ENCODE measurements at regions not wholly inside any gene's neighbourhood (a gene's known extent, or its start where the extent isn't known, plus 50 kb on each side); places are given as distances from the start of the nearest gene placed in this dataset.

GRCh38 chr11:39209981-39210380 is 2249.5 kb downstream of the LRRC4C start:
- Mint-ChIP-seq H3K27ac (ENCODE audit: unreplicated experiment) (no peak overlapping the region), H3K4me1 (ENCODE audit: low read depth, unreplicated experiment) (no peaks in the 10 kb centered on the region), H3K4me3 (ENCODE audit: unreplicated experiment) (no peak overlapping the region), H3K9me3 (ENCODE audit: unreplicated experiment) (no peaks in the 10 kb centered on the region), H3K36me3 (ENCODE audit: low read depth, unreplicated experiment) (no peaks in the 10 kb centered on the region), H3K27me3 (ENCODE audit: low read depth, unreplicated experiment) (no peaks in the 10 kb centered on the region)
- no peak for FAIRE-seq
- no peaks in the 10 kb centered on the region for H3K27me3 ChIP-seq (ENCODE audit: insufficient read depth, low read length)
- H3K9ac ChIP-seq (ENCODE audit: low read length), result no peak overlapping the region
- no peak overlapping the region for H3K4me2 ChIP-seq (ENCODE audit: low read length)
- DNase-seq (ENCODE audit: low read depth), result no peak
- H3K9me3 ChIP-seq (ENCODE audit: insufficient read depth, low read depth, low read length), result no peaks in the 10 kb centered on the region
- H3K79me2 ChIP-seq (ENCODE audit: insufficient read depth, low read length), result no peaks in the 10 kb centered on the region
- no peak overlapping the region for H3K27ac ChIP-seq (ENCODE audit: low read depth, low read length)
- H3K4me1 ChIP-seq (ENCODE audit: insufficient read depth, low read length), result no peaks in the 10 kb centered on the region
- no peak overlapping the region for H3K4me3 ChIP-seq (ENCODE audit: insufficient read depth, low read depth, low read length)
- H3K36me3 ChIP-seq (ENCODE audit: insufficient read depth, low read length), result no peaks in the 10 kb centered on the region
- TF ChIP-seq EZH2 (IDR thresholded peaks at IDR 0.05; ENCODE audit: insufficient read depth, low read length) (no peak), CTCF (IDR thresholded peaks at IDR 0.05; ENCODE audit: insufficient read depth, low read depth, low read length) (no peak)
- H4K20me1 ChIP-seq (ENCODE audit: insufficient read depth, low read length), result no peaks in the 10 kb centered on the region
- no peak overlapping the region for H2AFZ ChIP-seq (ENCODE audit: low read depth, low read length)

GRCh38 chr11:39205236-39205995 is 2254.0 kb downstream of the LRRC4C start:
- Mint-ChIP-seq H3K27me3 (ENCODE audit: low read depth, unreplicated experiment) (no peaks in the 10 kb centered on the region), H3K4me3 (ENCODE audit: unreplicated experiment) (no peak overlapping the region), H3K27ac (ENCODE audit: unreplicated experiment) (no peak overlapping the region), H3K9me3 (ENCODE audit: unreplicated experiment) (no peaks in the 10 kb centered on the region), H3K4me1 (ENCODE audit: low read depth, unreplicated experiment) (no peaks in the 10 kb centered on the region), H3K36me3 (ENCODE audit: low read depth, unreplicated experiment) (no peaks in the 10 kb centered on the region)
- no peak for TF ChIP-seq EZH2 (IDR thresholded peaks at IDR 0.05; ENCODE audit: insufficient read depth, low read length)
- TF ChIP-seq CTCF (IDR thresholded peaks at IDR 0.05; ENCODE audit: insufficient read depth, low read depth, low read length), result no peak
- no peak overlapping the region for H3K4me2 ChIP-seq (ENCODE audit: low read length)
- no peak overlapping the region for H2AFZ ChIP-seq (ENCODE audit: low read depth, low read length)
- H3K4me1 ChIP-seq (ENCODE audit: insufficient read depth, low read length), result no peaks in the 10 kb centered on the region
- H3K27ac ChIP-seq (ENCODE audit: low read depth, low read length), result no peak overlapping the region
- DNase-seq (ENCODE audit: low read depth), result no peak
- H3K9ac ChIP-seq (ENCODE audit: low read length), result no peak overlapping the region
- H3K36me3 ChIP-seq (ENCODE audit: insufficient read depth, low read length), result no peaks in the 10 kb centered on the region
- H3K4me3 ChIP-seq (ENCODE audit: insufficient read depth, low read depth, low read length), result no peak overlapping the region
- no peaks in the 10 kb centered on the region for H4K20me1 ChIP-seq (ENCODE audit: insufficient read depth, low read length)
- FAIRE-seq, result no peak
- H3K27me3 ChIP-seq (ENCODE audit: insufficient read depth, low read length), result no peaks in the 10 kb centered on the region
- H3K9me3 ChIP-seq (ENCODE audit: insufficient read depth, low read depth, low read length), result no peaks in the 10 kb centered on the region
- no peaks in the 10 kb centered on the region for H3K79me2 ChIP-seq (ENCODE audit: insufficient read depth, low read length)

GRCh38 chr11:39192671-39193070 is 2266.8 kb downstream of the LRRC4C start:
- H3K4me1 ChIP-seq (ENCODE audit: insufficient read depth, low read length), result no peaks in the 10 kb centered on the region
- DNase-seq (ENCODE audit: low read depth) (no peak), FAIRE-seq (no peak)
- H3K4me3 ChIP-seq (ENCODE audit: insufficient read depth, low read depth, low read length), result no peak overlapping the region
- no peak for TF ChIP-seq CTCF (IDR thresholded peaks at IDR 0.05; ENCODE audit: insufficient read depth, low read depth, low read length)
- TF ChIP-seq EZH2 (IDR thresholded peaks at IDR 0.05; ENCODE audit: insufficient read depth, low read length), result no peak
- H3K27me3 ChIP-seq (ENCODE audit: insufficient read depth, low read length), result no peaks in the 10 kb centered on the region
- no peak overlapping the region for H3K4me2 ChIP-seq (ENCODE audit: low read length)
- H3K4me1 Mint-ChIP-seq (ENCODE audit: low read depth, unreplicated experiment), result no peaks in the 10 kb centered on the region
- H3K27ac ChIP-seq (ENCODE audit: low read depth, low read length), result no peak overlapping the region
- no peaks in the 10 kb centered on the region for H3K36me3 ChIP-seq (ENCODE audit: insufficient read depth, low read length)
- no peaks in the 10 kb centered on the region for H4K20me1 ChIP-seq (ENCODE audit: insufficient read depth, low read length)
- H3K9ac ChIP-seq (ENCODE audit: low read length), result no peak overlapping the region
- H2AFZ ChIP-seq (ENCODE audit: low read depth, low read length), result no peak overlapping the region
- H3K9me3 Mint-ChIP-seq (ENCODE audit: unreplicated experiment), result no peaks in the 10 kb centered on the region
- H3K27me3 Mint-ChIP-seq (ENCODE audit: low read depth, unreplicated experiment), result no peaks in the 10 kb centered on the region
- H3K9me3 ChIP-seq (ENCODE audit: insufficient read depth, low read depth, low read length), result no peaks in the 10 kb centered on the region
- no peaks in the 10 kb centered on the region for H3K79me2 ChIP-seq (ENCODE audit: insufficient read depth, low read length)
- no peak overlapping the region for H3K27ac Mint-ChIP-seq (ENCODE audit: unreplicated experiment)
- no peaks in the 10 kb centered on the region for H3K36me3 Mint-ChIP-seq (ENCODE audit: low read depth, unreplicated experiment)
- H3K4me3 Mint-ChIP-seq (ENCODE audit: unreplicated experiment), result no peak overlapping the region
